Testis (tissue), 2 donors: ENCODE measurements at regions not wholly inside any gene's neighbourhood (a gene's known extent, or its start where the extent isn't known, plus 50 kb on each side); places are given as distances from the start of the nearest gene placed in this dataset.

Source experiments
- DNase-seq: peaks from one replicate; pipeline ENCODE4 v3.0.0-alpha.2; 2019
- H3K27ac ChIP-seq, 2 donors: fragments of 200-600 bp; sonication (generic); one replicate each; pipeline ENCODE4 v1.5.1; 2019
- H3K27me3 ChIP-seq: fragments of 200-600 bp; sonication (generic); one replicate; pipeline ENCODE4 v1.5.1; 2019
- H3K36me3 ChIP-seq: fragments of 200-600 bp; sonication (generic); one replicate; pipeline ENCODE4 v1.5.1; 2017; ENCODE audit warnings: low read depth; ENCODE audit errors: missing control alignments
- H3K4me1 ChIP-seq: fragments of 200-600 bp; sonication (generic); one replicate; pipeline ENCODE4 v1.5.1; 2019
- H3K4me3 ChIP-seq, 2 donors: fragments of 200-600 bp; sonication (generic); one replicate each; pipeline ENCODE4 v1.5.1; 2017 to 2019
- H3K9me3 ChIP-seq: fragments of 200-600 bp; sonication (generic); one replicate; pipeline ENCODE4 v1.5.1; 2017
- CTCF ChIP-seq, 3 experiments: fragments of 450-650 bp in 2 of 3; fragments of 200-600 bp in 1 of 3; sonication (generic) in 1 of 3; IDR thresholded peaks; one replicate each; pipeline ENCODE4 v1.5.1; 2016 to 2019; ENCODE audit warnings: antibody characterized with exemption in 3 of 3, mild to moderate bottlenecking in 2 of 3, moderate library complexity in 1 of 3
- POLR2A ChIP-seq: fragments of 450-650 bp; IDR thresholded peaks from one replicate; pipeline ENCODE4 v1.6.1; 2017; ENCODE audit warnings: antibody characterized with exemption, mild to moderate bottlenecking, moderate library complexity
- WGBS, 2 donors: methylation state at CpG; one replicate each; pipeline ENCODE4 v1.1.5; 2018; 5-methylcytosine and 5-hydroxymethylcytosine counted together
- intact Hi-C: fragments of 100-400 bp; cut with DNase I; formaldehyde crosslinking; loops from one replicate; pipeline ENCODE4 v1.15.1; 2023; ENCODE audit warnings: low total_unique reads

- TF ChIP-seq CTCF (IDR thresholded peaks at IDR 0.05), result no peak
- TF ChIP-seq POLR2A, result no peak
- intact Hi-C loops, result no loop called here
- no peak for DNase-seq
- Histone ChIP-seq H3K4me3 (no peak overlapping the region), H3K4me1 (peaks cover 12% of the 10 kb centered on the region), H3K27me3 (no peaks in the 10 kb centered on the region), H3K27ac (peak overlapping the region; percentile 7 to 58), H3K36me3 (no peaks in the 10 kb centered on the region), H3K9me3 (no peaks in the 10 kb centered on the region)
- WGBS, 2 donors, result 97 to 98% methylated on average over 3 of the region's 3 CpGs
Measured at GRCh38 chr18:1999387-1999786, 571.9 kb downstream of the METTL4 start.

GRCh38 chr18:2002151-2002550 is 569.2 kb downstream of the METTL4 start:
- no peak overlapping the region for H3K4me3 ChIP-seq
- no peaks in the 10 kb centered on the region for H3K36me3 ChIP-seq
- no peaks in the 10 kb centered on the region for H3K27me3 ChIP-seq
- H3K9me3 ChIP-seq, result no peaks in the 10 kb centered on the region
- peak overlapping the region; percentile 21 to 80 for H3K27ac ChIP-seq
- peak; percentile 48 for DNase-seq
- intact Hi-C loops, result no loop called here
- H3K4me1 ChIP-seq, result peaks cover 12% of the 10 kb centered on the region
- TF ChIP-seq POLR2A, result no peak
- no peak for TF ChIP-seq CTCF (IDR thresholded peaks at IDR 0.05)
- WGBS, 2 donors, result 56 to 71% methylated on average over 2 of the region's 2 CpGs

GRCh38 chr18:2002604-2003003 is 568.7 kb downstream of the METTL4 start:
- peak; percentile 73 for DNase-seq
- H3K4me1 ChIP-seq, result peaks cover 12% of the 10 kb centered on the region
- 44 to 53% methylated on average over 7 of the region's 7 CpGs for WGBS, 2 donors
- no peak overlapping the region for H3K4me3 ChIP-seq
- H3K27me3 ChIP-seq, result no peaks in the 10 kb centered on the region
- intact Hi-C loops, result no loop called here
- no peak for TF ChIP-seq CTCF (IDR thresholded peaks at IDR 0.05)
- no peak for TF ChIP-seq POLR2A
- H3K27ac ChIP-seq, result peak overlapping the region; percentile 21 to 80
- H3K9me3 ChIP-seq, result no peaks in the 10 kb centered on the region
- H3K36me3 ChIP-seq, result no peaks in the 10 kb centered on the region

- H3K27me3 ChIP-seq, result no peaks in the 10 kb centered on the region
- intact Hi-C loops, result no loop called here
- no peak overlapping the region for H3K4me3 ChIP-seq
- no peaks in the 10 kb centered on the region for H3K36me3 ChIP-seq
- TF ChIP-seq POLR2A (no peak), CTCF (IDR thresholded peaks at IDR 0.05) (no peak)
- DNase-seq, result no peak
- WGBS, 2 donors, result 76 to 78% methylated on average over 2 of the region's 2 CpGs
- no peaks in the 10 kb centered on the region for H3K4me1 ChIP-seq
- H3K9me3 ChIP-seq, result no peaks in the 10 kb centered on the region
- H3K27ac ChIP-seq, result no peak overlapping the region
Measured at GRCh38 chr18:2009942-2010697, 561.2 kb downstream of the METTL4 start.

- Histone ChIP-seq H3K27ac (no peak overlapping the region), H3K9me3 (no peaks in the 10 kb centered on the region), H3K4me1 (no peaks in the 10 kb centered on the region), H3K4me3 (no peak overlapping the region), H3K27me3 (no peaks in the 10 kb centered on the region), H3K36me3 (no peaks in the 10 kb centered on the region)
- intact Hi-C loops, result no loop called here
- WGBS, 2 donors, result 66 to 69% methylated on average over 2 of the region's 2 CpGs
- no peak for TF ChIP-seq POLR2A
- TF ChIP-seq CTCF (IDR thresholded peaks at IDR 0.05), result no peak
- DNase-seq, result no peak
Measured at GRCh38 chr18:2027016-2027415, 544.3 kb downstream of the METTL4 start.
